DMS79 (cell line): ENCODE measurements at regions not wholly inside any gene's neighbourhood (a gene's known extent, or its start where the extent isn't known, plus 50 kb on each side); places are given as distances from the start of the nearest gene placed in this dataset.
"Not testable (repeated sequence)": the region's sequence is repeated elsewhere in the genome, so short reads cannot be mapped to it uniquely, and the experiment has no call there.

Source experiments
- DNase-seq: peaks from one replicate; lab custom pipeline; 2025; lab: John Stamatoyannopoulos, UW

DNA sequence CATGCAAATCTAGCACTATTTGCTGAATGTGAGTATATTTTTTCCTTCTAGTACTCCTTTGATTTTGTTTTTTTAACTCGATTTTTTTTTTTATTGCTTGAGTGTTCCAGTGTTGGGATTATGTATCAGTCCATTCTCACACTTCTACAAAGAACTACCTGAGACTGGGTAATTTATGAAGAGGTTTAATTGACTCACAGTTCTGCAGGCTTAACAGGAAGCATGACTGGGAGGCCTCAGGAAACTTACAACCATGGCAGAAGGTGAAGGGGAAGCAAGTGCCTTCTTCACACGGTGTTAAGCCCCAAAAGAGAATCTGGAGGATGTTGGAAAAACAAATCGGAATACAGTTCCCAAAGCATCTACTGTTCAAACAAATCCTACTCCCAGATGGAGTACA lies 69.1 kb downstream of the ZNF518B start:
- not testable (repeated sequence) for DNase-seq

DNA sequence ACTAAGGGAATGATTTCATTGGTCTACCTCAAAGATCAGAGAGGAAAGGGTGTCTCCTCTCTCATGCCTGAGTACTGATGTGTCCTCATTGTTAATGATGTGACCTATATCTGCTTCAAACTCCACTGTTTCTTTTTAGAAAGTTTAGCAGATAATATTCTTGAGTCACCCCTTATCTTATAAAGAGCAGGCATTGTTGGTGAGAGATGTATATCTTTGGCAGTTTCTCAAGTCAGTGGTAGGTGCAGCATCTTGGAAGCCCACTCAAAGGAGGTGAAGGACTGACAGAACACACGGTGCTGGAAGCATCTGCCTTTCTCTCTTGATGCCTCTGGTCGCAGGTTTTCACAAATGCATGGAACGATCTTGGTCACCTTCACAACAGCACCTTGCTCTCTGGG lies 71.2 kb downstream of the ZNF518B start:
- DNase-seq: no peak

DNA sequence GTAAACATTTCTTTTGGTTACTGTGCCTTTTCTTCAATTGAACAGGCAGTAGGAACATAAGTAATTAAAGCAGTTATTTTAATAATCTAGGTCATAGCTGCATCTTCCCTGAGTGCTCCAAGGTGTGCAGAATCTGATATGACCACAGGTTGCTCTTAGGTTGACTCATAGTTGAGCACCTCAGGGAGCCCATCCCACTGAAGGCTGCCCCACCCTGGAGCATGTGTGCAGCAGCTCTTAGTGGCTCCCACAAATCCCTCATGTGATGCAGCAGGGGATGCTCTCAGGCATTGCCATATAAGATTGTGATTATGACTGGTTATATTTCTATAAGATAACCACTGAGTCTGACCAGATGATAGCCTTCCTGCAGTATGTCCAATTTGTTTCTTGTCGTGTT lies 72.3 kb downstream of the ZNF518B start:
- DNase-seq: no peak

DNA sequence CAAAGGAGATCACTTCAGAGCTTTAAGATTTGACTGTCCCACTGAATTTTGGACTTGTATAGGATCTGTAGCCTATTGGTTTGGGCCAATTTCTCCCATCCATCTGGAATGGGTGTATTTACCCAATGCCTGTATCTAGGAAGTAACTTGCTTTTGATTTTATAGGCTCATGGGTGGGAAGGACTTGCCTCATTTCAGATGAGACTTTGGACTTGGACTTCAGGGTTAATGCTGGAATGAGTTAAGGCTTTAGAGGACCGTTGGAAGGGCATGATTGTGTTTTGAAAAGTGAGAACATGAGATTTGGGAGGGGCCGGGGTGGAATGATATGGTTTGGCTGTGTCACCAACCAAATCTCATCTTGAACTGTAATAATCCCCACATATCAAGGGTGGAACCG lies 73.8 kb downstream of the ZNF518B start:
- no peak for DNase-seq

DNA sequence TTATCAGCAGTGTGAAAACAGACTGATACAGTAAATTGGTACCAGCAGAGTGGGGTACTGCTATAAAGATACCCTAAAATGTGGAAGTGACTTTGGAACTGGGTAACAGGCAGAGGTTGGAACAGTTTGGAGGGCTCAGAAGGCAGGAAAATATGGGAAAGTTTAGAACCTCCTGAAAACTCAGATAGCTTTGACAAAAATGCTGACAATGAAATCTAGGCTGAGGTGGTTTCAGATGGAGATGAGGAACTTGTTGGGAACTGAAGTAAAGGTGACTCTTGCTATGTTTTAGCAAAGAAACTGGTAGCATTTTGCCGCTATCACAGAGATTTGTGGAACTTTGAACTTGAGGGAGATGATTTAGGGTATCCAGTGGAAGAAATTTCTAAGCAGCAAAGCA lies 75.1 kb downstream of the ZNF518B start:
- not testable (repeated sequence) for DNase-seq

DNA sequence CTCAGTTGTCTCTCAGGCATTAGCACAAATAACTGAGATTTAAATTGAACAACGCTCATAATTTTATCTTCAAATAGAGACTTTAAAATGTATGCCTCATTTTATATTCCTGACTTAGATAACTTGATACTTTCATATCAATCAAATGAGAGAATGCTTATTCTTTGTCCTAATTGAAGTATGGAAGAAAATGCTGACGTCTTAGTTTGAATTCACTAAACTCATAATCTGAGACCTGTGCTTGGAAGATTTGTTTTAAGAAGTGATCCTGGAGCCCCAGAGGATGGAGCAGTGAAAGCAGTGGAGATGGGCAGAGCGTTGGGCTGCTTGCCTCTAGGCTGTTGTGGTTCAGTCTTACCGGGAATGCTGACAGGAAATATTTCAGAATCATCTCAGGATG lies 76.1 kb downstream of the ZNF518B start:
- DNase-seq: no peak

DNA sequence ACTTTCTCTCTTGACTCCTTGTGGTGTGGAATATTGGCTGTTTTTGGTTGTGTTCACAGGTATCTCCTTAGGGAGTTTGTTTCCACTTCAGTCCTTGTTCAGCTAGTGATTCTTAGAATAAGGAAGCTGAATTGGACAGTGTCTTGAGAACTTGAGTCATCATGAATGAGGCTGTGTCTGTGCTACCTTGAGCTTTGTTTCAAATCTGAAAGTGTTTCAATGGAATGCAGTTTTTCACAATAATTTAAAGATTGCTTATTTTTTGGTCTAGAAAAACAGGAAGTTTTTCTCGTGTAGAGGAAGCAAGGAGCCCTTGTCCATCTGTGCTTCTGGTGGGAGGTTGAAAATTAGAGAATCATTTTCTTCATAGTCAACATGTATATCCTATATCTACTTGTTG lies 76.5 kb downstream of the ZNF518B start:
- DNase-seq: no peak

DNA sequence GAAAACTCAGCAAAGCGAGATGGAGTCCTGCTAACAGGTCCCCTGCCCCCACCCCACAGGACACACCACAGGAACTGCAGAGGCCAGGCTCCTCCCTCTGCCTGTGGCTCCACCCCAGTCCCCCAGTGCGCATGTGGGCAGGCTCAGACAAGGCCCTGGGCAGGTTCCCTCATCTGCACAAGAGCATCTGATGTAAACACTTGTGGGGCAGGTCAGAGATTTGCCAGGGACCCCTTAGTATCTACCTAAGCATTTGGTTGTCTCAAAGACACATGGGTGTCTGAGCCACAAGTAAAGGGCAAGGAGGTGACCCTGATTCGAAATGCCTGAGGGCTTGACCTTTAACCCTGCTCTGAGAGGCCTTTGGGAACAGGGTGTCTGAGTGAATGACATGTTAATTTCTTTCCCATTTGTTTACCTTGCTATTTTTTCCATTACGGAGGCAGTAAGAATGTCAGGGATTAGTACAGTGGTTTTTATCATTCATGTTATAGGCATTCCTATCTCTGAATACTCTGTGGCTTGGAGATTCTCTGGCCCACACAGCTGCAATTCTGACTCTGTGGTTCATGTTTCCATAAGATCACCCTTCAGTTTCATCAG lies 85.3 kb downstream of the ZNF518B start:
- DNase-seq: no peak

DNA sequence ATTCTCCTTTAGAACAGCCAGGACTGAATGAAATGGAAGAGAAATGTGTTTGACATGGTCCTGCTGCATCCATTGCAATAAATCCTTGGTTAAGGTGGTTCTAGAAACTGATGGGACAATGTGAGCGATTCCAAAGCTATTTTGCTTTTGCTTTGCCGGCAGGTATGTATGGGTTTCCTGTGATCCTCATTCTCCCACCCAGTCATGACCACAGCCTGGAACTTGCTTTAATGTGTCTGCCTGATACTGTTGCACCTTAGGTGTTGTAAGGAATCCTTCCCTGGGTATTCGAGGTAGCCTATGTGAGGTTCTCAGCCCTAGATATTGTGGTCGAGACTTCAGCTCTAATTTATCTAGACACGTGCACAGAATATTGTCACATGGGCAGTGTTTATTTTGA lies 86.1 kb downstream of the ZNF518B start:
- no peak for DNase-seq

DNA sequence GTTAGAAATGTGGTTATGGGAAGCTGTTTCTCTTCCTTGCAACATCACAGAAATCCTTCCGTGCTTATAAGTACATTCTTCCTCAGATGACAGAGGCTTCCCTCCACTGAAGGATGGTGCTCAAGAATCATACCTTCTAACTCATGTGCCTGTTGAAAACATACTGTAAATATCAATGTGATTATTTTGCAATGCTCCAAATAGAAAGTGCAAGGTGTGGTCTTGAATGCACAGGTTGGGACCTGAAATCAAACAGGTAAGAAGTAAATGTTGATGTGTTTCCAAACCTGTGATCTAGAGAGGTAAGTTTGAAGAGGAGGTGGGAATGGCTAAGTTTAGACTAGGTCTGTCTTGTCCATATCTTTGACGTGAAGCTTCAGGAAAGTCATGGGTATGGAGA lies 87.7 kb downstream of the ZNF518B start:
- no peak for DNase-seq

DNA sequence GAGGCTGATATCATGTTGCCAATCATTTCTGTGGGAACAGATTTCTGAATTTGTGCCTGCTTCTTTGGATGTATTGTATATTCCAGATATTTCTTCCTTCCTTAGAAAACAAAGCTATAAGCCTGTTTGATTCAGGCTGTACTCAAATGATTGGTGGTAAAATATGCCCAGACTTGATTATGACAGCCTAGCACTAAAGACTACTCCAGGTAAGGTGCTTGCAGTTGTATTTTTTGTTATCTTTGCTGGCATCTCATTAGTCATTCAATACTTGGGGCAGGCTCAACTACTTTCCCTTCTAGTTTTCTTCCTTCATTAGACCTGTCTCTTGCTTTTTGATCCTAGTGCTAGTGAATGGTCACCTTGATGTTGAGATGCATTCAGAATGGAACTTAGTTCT lies 90.6 kb downstream of the ZNF518B start:
- no peak for DNase-seq

DNA sequence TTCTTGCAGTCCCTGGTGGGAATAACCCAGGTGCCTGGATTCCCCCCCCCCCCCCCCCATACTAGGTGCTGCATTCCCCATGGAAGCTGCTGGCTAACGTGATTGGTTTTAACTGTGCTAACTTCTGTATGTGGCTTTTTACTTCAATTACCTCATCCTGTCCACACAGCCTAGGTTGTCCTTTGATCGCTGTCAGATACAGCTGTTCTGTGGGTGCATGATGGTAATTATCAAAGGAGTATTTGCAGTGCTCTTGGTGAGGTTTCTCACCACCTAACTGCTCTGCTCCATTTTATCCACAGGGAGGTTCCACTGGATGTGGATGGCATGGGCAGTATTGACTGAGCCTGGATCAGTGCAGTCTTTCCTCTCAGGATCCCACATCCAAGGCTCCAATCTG lies 93.0 kb downstream of the ZNF518B start:
- no peak for DNase-seq

DNA sequence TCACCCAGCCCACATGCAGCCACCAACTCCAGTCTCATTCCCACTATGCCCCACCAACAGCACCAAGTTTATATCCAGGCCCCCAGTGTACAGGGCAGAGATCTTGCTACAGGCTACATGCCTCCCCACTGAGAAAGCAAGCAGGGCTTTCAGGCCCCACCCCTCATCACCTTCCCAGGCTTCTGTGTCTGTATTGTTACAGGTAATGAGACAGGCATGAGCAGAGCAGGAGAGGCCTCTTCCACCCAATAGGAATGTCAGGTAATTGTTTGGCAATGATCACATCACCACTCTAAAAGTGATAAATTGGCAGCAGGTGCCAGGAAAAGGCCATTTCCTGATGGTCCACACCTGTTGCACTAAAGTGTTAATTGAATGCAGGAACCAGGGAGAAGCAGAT lies 102.5 kb downstream of the ZNF518B start:
- no peak for DNase-seq

DNA sequence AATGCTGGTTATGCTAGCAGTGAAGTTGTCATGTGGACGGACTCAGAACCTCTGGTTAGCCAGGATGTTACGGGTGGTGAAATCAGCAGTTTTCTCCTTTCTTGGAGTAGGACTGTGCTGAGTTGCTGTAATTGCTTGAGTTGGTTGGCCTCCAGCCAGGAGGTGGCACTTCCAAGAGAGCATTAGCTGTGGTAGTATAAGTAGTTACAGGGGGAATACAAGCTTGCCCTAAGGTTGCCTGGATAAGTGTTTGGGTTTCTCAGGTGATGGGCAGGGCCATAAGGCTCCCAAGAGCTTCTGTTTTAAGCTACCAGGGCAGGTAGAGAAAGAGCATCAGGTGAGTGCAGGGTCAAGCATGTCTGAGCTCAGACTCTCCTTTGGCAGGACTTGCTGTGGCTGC lies 103.0 kb downstream of the ZNF518B start:
- peak; percentile 64 for DNase-seq

DNA sequence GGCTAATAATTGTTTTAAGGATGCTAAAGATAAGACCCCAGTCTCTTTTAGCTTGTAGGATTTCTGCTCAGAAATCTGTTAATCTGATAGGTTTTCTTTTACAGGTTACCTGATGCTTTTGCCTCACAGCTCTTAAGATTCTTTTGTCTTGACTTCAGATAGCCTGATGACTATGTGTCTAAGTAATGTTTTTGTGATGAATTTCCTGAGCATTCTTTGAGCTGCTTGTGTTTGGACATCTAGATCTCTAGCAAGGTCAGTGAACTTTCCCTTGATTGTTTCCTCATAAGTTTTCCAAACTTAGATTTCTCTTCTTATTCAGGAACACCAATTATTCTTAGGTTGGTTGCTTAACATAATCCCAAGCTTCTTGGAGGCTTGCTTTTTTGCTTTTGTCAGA lies 104.1 kb downstream of the ZNF518B start:
- DNase-seq: no peak

DNA sequence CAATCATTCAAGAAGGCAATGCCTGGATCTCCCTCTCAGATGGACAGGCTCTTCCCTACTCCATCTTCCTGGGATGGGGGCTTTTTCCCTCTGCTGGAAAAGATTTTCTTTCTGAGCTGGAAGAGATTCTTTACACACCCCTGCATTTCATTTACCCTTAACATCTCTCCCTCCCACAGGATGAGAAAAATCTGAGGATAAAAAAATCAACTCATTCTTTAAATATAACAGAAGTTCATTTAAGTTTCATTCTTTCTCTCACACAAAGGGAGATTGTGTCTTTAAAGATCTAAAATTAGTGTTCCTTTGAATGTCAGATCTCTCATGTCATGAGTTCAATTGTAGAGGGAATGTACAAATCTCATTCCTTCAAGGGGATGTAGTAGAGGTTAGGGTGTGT lies 109.0 kb downstream of the ZNF518B start:
- no peak for DNase-seq

DNA sequence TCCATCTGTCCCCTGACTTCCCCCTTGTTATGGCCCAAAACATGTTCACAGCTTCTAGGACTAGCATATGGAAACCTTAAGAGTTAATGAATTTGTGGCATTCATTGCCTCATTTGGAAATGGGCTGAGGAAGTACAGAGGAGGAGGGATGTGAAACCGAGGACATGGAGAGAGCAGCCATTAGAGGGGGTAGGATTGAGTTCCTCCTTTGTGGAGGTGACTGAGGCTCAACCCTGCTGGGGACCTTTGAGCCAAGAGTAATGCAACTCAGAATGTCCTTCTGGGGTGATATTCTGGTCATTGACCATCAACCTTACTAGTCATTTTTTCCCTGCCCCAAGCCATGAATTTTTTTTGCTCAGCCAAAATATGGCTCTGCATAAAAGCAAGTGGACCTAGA lies 109.4 kb downstream of the ZNF518B start:
- no peak for DNase-seq

DNA sequence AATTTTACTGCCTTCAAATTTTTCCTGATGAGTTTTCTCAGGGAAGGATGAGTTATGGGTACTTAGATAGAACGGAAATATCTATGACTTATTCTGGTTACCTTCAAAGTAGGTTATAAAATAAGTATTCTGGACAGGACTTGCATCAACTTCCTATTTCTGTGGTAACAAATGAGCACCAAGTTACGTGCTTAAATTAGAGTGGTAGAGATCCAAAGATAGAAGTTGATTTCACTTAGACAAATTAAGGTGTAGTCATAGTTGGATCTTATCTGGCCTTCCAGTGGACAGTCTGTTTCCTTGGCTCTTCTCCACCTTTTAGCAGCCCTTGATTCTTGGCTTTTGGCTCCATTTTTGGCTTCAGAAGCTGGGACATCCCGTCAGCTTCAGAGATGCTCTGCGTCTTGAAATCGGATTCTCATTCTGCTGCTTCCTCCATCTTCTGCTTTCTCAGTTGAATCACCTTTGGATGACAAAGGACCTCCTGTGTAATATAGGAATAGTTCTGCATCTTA lies 109.9 kb downstream of the ZNF518B start:
- DNase-seq: no peak

DNA sequence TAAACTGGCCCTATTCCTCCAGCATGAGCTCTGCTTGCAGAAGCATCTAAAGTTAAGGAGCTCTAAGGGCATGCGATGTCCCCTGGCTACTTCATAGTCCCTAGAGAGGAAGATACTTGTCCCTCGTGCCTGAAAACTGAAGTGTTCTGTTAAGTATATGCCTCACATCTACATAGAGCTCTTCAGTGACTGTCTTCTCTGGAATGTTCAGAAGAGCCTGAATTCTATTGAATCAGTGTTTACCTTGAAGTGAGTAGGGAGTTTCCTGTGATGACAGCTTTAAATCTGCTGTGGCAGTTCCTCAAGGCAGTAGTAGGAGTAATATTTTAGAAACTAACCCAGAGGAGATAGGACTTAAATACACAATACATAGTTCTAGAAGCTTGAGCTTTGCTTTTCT lies 111.2 kb downstream of the ZNF518B start:
- DNase-seq: no peak

DNA sequence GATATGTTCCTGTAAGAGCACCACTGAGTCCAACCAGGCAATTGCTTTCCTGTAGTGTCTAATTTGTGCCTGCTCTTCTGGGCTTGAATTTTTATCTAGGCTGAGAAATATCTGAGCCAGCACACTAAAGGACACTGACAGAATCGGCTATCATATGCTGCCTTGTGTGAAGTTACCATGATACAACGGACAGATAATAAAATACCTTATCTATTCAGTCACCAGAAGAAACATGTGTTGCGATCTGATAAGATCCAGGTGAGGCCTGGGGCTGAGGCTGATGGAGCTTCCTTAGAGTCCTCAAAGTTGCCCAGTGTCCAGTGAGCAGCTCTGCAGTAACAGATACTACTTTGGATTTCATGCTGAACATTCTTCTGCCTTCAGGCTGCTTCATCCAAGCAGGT lies 111.8 kb downstream of the ZNF518B start:
- no peak for DNase-seq

DNA sequence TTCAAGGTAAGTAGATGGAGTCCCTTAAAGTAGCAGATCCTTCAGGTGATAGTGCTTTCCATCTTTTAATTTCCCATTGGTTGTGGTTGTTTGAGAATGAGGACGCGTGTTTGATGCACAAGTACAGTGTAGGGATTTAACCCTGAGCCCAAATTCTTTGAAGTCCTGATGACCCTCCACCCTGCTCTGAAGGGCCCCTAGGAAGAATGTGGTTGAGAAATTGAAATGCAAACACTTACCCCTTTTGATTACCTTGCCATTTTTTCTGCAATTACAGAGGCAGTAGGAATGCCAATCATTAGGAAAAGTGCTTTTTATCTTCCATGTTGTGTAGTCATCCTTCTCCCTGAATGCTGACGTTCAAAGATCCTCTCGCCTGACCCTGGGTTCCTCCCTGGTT lies 112.4 kb downstream of the ZNF518B start:
- DNase-seq: no peak

DNA sequence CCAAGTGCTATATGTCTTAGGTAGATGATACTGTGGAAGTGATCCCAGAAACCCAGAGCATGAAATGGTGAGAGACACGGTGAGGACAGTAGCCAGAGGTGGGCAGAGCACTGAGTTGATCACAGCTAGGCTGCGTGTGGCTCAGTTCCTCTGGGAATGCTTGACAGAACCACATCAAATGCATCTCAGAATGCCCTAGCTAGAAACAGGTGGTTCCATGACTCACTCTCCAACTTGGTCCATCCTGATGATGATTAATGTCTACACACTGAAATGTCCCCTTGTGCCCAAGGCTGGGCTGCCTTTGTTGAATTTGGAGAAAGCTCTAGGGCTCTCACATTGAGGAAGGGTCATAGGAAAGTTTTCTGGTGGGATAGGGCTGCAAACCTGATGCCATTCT lies 113.6 kb downstream of the ZNF518B start:
- DNase-seq: no peak

DNA sequence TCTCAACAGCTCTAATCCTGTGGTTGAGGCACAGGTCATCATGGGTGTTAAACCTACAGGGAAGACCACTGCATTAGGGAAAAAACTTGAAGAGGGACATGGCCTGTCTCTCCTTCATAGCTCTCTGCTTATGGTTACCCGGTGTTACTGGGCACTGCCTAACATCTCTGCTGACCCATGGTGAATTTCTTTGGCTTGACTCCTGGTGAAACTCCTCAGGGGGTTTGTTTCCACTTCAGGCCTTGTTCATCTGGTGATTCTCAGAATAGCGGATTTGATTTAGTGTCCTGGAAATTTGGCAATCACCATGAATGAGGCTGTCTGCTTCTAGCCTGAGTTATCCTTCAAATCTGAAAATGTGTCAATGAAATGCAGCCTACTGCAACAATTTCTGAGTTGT lies 114.4 kb downstream of the ZNF518B start:
- DNase-seq: no peak

DNA sequence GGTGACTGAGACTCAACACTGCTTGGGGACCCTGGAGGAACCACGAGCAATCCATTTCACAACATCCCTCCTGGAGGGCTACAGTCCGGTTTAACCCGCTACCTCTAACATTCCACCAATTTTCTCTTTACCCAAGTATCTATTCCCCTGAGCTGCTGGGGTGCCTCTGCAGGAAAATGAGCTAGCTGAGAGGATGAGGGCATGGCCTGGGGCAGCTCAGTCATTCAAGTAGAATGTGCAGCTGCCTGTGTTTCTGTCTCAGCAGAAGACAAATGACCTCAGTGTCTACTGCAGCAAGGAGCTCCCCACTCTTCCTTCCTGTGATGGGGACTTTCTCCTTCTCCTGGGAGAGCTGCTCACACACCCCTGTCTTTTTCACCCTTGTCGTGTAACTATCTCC lies 120.8 kb downstream of the ZNF518B start:
- DNase-seq: no peak

DNA sequence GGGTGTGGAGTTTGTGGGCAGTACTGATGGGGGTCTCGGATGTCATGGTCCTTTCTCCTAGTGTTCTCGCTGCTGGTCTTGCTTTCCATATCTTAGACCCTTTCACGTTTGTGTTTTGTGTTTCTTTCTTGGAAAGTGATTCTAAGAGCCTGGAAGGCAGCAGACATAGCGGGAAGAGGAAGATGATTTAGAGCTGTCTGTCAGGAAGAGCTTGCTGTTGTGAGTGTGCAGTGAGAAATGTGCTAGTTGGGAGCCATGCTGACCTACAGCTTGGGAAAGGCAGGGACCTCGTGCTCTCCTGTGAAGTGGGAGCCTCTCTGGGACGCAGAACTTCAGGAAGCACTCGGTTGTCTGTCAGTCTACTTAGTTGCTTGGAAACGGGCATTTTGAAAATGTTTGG lies 122.2 kb downstream of the ZNF518B start:
- DNase-seq: no peak
